IMR-90 (cell line): ENCODE measurements at regions not wholly inside any gene's neighbourhood (a gene's known extent, or its start where the extent isn't known, plus 50 kb on each side); places are given as distances from the start of the nearest gene placed in this dataset.

ENCODE experiments used
- ATAC-seq: fragments of 200-7000 bp; cut with Tn5 transposase; 2 replicates; pipeline ENCODE4 v1.9.1; 2020; ENCODE audit warnings: low read depth, mild to moderate bottlenecking, moderate library complexity
- BruUV-seq: library from RNA; stranded (reverse); fragments of 400-500 nt; replicated peaks from 2 replicates; lab custom pipeline; 2021; lab: Mats Ljungman, UMichigan
- CTCF ChIA-PET: fragments of 300-600 bp; formaldehyde crosslinking; extraction: SDS; loops from one replicate; lab custom pipeline; 2021; ENCODE audit warnings: antibody characterized with exemption; lab: Yijun Ruan, JAX
- POLR2A ChIA-PET: fragments of 300-600 bp; sonication (Branson Sonifier 250); formaldehyde crosslinking; loops from one replicate; lab custom pipeline; 2022; ENCODE audit warnings: antibody characterized with exemption; ENCODE audit not compliant: unreplicated experiment; lab: Charles Lee
- DNase-seq: peaks from one replicate; pipeline ENCODE4 v3.0.0; 2013
- H2AFZ ChIP-seq: replicated peaks from 2 replicates; pipeline ENCODE3; 2013; ENCODE audit warnings: low read length, mild to moderate bottlenecking; ENCODE audit not compliant: poor library complexity
- H2AK5ac ChIP-seq: 2 replicates; pipeline ENCODE4 v1.6.1; 2013; ENCODE audit warnings: low read depth, low read length, inconsistent platforms
- H2AK9ac ChIP-seq: replicated peaks from 2 replicates; pipeline ENCODE3; 2013; ENCODE audit warnings: mild to moderate bottlenecking, low read depth, low read length, moderate library complexity; ENCODE audit not compliant: poor library complexity
- H2BK120ac ChIP-seq: 2 replicates; pipeline ENCODE4 v1.6.1; 2013; ENCODE audit warnings: low read depth, low read length, inconsistent platforms
- H2BK15ac ChIP-seq: 3 replicates; pipeline ENCODE4 v1.6.1; 2013; ENCODE audit warnings: low read depth, low read length, inconsistent platforms
- H2BK20ac ChIP-seq: 2 replicates; pipeline ENCODE4 v1.6.1; 2013; ENCODE audit warnings: low read depth, mild to moderate bottlenecking, inconsistent platforms, low read length, moderate library complexity
- H2BK5ac ChIP-seq: 2 replicates; pipeline ENCODE4 v1.6.1; 2013; ENCODE audit warnings: mild to moderate bottlenecking, low read depth, low read length, inconsistent platforms; ENCODE audit not compliant: poor library complexity, severe bottlenecking
- H3K14ac ChIP-seq: replicated peaks from 2 replicates; pipeline ENCODE4 v1.6.1; 2013; ENCODE audit warnings: low read depth, low read length, inconsistent platforms
- H3K18ac ChIP-seq: 2 replicates; pipeline ENCODE4 v1.6.1; 2013; ENCODE audit warnings: low read depth, low read length, control low read depth
- H3K23ac ChIP-seq: 2 replicates; pipeline ENCODE4 v1.6.1; 2013; ENCODE audit warnings: low read depth, low read length, inconsistent platforms
- H3K27ac ChIP-seq: 2 replicates; pipeline ENCODE4 v1.5.1; 2013; ENCODE audit warnings: mild to moderate bottlenecking, control low read depth, low read length; ENCODE audit not compliant: insufficient read depth
- H3K27me3 ChIP-seq: 2 replicates; pipeline ENCODE4 v1.6.1; 2013; ENCODE audit warnings: low read length; ENCODE audit not compliant: control insufficient read depth, insufficient read depth
- H3K36me3 ChIP-seq: 2 replicates; pipeline ENCODE4 v1.6.1; 2013; ENCODE audit warnings: low read length, mixed read lengths; ENCODE audit not compliant: control insufficient read depth, insufficient read depth
- H3K4ac ChIP-seq: 2 replicates; pipeline ENCODE4 v1.6.1; 2013; ENCODE audit warnings: low read depth, low read length, inconsistent platforms
- H3K4me1 ChIP-seq: 2 replicates; pipeline ENCODE4 v1.6.1; 2013; ENCODE audit warnings: low read length, mixed read lengths; ENCODE audit not compliant: control insufficient read depth, insufficient read depth
- H3K4me2 ChIP-seq: 2 replicates; pipeline ENCODE4 v1.6.1; 2013; ENCODE audit warnings: low read depth, mild to moderate bottlenecking, control low read depth, low read length, moderate library complexity
- H3K4me3 ChIP-seq: 2 replicates; pipeline ENCODE4 v1.5.1; 2013; ENCODE audit warnings: low read depth, mild to moderate bottlenecking, control low read depth, low read length, moderate library complexity; ENCODE audit not compliant: insufficient read depth
- H3K56ac ChIP-seq: 2 replicates; pipeline ENCODE4 v1.6.1; 2013; ENCODE audit warnings: low read length, inconsistent platforms; ENCODE audit not compliant: insufficient read depth; ENCODE audit errors: extremely low read depth
- H3K79me1 ChIP-seq, 2 experiments: 2 replicates each; pipeline ENCODE4 v1.6.1; 2013; ENCODE audit warnings: low read length in 2 of 2, inconsistent platforms in 1 of 2, low read depth in 1 of 2
- H3K9ac ChIP-seq: 2 replicates; pipeline ENCODE4 v1.6.1; 2013; ENCODE audit warnings: low read depth, low read length, control low read depth
- H3K9me1 ChIP-seq: 2 replicates; pipeline ENCODE4 v1.6.1; 2013; ENCODE audit warnings: low read length, inconsistent platforms; ENCODE audit not compliant: insufficient read depth
- H3K9me3 ChIP-seq: 2 replicates; pipeline ENCODE4 v1.6.1; 2013; ENCODE audit warnings: low read length; ENCODE audit not compliant: control insufficient read depth, insufficient read depth
- H4K20me1 ChIP-seq: 2 replicates; pipeline ENCODE4 v1.6.1; 2013; ENCODE audit warnings: low read length, inconsistent platforms; ENCODE audit not compliant: insufficient read depth
- H4K5ac ChIP-seq: 2 replicates; pipeline ENCODE4 v1.6.1; 2013; ENCODE audit warnings: mild to moderate bottlenecking, low read depth, low read length, control low read depth
- H4K8ac ChIP-seq, 2 experiments: 2 replicates each; pipeline ENCODE4 v1.6.1; 2013; ENCODE audit warnings: low read depth in 2 of 2, low read length in 2 of 2, control low read depth in 1 of 2, inconsistent platforms in 1 of 2
- H4K91ac ChIP-seq: 2 replicates; pipeline ENCODE4 v1.6.1; 2013; ENCODE audit warnings: low read depth, low read length, inconsistent platforms; ENCODE audit not compliant: insufficient read depth
- BHLHE40 ChIP-seq: fragments of 150-350 bp; IDR thresholded peaks from 2 replicates; pipeline ENCODE4 v1.6.1; 2016; ENCODE audit warnings: mild to moderate bottlenecking, low read depth, low read length
- MAZ ChIP-seq: IDR thresholded peaks from 2 replicates; pipeline ENCODE4 v1.6.1; 2012; ENCODE audit warnings: low read depth, mild to moderate bottlenecking, low read length, improper control_type of control experiment, moderate library complexity, borderline replicate concordance
- NFE2L2 ChIP-seq: fragments of 150-350 bp; IDR thresholded peaks from 2 replicates; pipeline ENCODE4 v1.6.1; 2016; ENCODE audit warnings: low read depth, mild to moderate bottlenecking, low read length
- SMC3 ChIP-seq: fragments of 150-350 bp; IDR thresholded peaks from 2 replicates; pipeline ENCODE4 v1.6.1; 2016; ENCODE audit warnings: low read depth, mild to moderate bottlenecking, antibody characterized with exemption, low read length, moderate library complexity
- USF2 ChIP-seq: fragments of 150-350 bp; IDR thresholded peaks from 2 replicates; pipeline ENCODE4 v1.6.1; 2017; ENCODE audit warnings: mild to moderate bottlenecking, antibody characterized with exemption, low read length, low read depth
- WGBS, 2 experiments: methylation state at CpG; one replicate each; pipeline versions ENCODE4 v1.1.5 to v1.1.7; 2013; ENCODE audit warnings: missing lambda C conversion rate in 2 of 2; ENCODE audit not compliant: insufficient read length in 1 of 2; ENCODE audit errors: extremely low coverage in 2 of 2; 5-methylcytosine and 5-hydroxymethylcytosine counted together
- dilution Hi-C: fragments of 300-500 bp; cut with HindIII; formaldehyde crosslinking; loops from one replicate; pipeline ENCODE4 v1.14.3; 2018; ENCODE audit warnings: low sequenced_read_pairs; ENCODE audit not compliant: unreplicated experiment
- in situ Hi-C: fragments of 300-500 bp; cut with MboI; formaldehyde crosslinking; loops from 3 replicates; pipeline ENCODE4 v1.14.3; 2019; ENCODE audit warnings: low sequenced_read_pairs, inconsistent platforms, mixed read lengths
- intact Hi-C: fragments of 100-400 bp; cut with micrococcal nuclease; formaldehyde crosslinking; loops from 2 replicates; pipeline ENCODE4 v1.10.0; 2022
- TF ChIP-seq, protein P1 (sequence below): conservative IDR thresholded peaks from 2 replicates; pipeline ENCODE4 v1.5.1; 2012; ENCODE audit warnings: mild to moderate bottlenecking, low read depth, low read length, improper control_type of control experiment

- ATAC-seq = no peak
- intact Hi-C loops = loop anchor here (10.0 kb wide), 1 partner anchor 45 kb away; no protein-coding TSS in a partner anchor
Observed at GRCh38 chr16:11429823-11430222, 84.6 kb downstream of the RMI2 start.

More at GRCh38 chr16:11429823-11430222, 84.6 kb downstream of the RMI2 start:
- H3K4me1 ChIP-seq = no peaks in the 10 kb centered on the region
- H4K91ac ChIP-seq = no peak overlapping the region
- H3K9ac ChIP-seq = no peak overlapping the region
- H2BK20ac ChIP-seq = no peak overlapping the region
- no peak overlapping the region for H2BK120ac ChIP-seq
- peaks cover 10% of the 10 kb centered on the region for H3K9me3 ChIP-seq
- H3K4me3 ChIP-seq = no peak overlapping the region
- no peak overlapping the region for H2AK9ac ChIP-seq
- H2AK5ac ChIP-seq = no peak overlapping the region
- ChIA-PET POLR2A (no interaction called here), CTCF (no interaction called here)
- H3K56ac ChIP-seq = no peak overlapping the region
- H3K18ac ChIP-seq = no peak overlapping the region
- H3K4me2 ChIP-seq = no peak overlapping the region
- H3K4ac ChIP-seq = no peak overlapping the region
- no peaks in the 10 kb centered on the region for H3K36me3 ChIP-seq
- BruUV-seq = no TSS peak
- H3K27ac ChIP-seq = no peak overlapping the region
- dilution Hi-C loops = no loop called here
- no peaks in the 10 kb centered on the region for H3K9me1 ChIP-seq
- TF ChIP-seq SMC3 (no peak), BHLHE40 (no peak), MAZ (no peak), USF2 (no peak), NFE2L2 (no peak)
- TF ChIP-seq, protein P1, sequence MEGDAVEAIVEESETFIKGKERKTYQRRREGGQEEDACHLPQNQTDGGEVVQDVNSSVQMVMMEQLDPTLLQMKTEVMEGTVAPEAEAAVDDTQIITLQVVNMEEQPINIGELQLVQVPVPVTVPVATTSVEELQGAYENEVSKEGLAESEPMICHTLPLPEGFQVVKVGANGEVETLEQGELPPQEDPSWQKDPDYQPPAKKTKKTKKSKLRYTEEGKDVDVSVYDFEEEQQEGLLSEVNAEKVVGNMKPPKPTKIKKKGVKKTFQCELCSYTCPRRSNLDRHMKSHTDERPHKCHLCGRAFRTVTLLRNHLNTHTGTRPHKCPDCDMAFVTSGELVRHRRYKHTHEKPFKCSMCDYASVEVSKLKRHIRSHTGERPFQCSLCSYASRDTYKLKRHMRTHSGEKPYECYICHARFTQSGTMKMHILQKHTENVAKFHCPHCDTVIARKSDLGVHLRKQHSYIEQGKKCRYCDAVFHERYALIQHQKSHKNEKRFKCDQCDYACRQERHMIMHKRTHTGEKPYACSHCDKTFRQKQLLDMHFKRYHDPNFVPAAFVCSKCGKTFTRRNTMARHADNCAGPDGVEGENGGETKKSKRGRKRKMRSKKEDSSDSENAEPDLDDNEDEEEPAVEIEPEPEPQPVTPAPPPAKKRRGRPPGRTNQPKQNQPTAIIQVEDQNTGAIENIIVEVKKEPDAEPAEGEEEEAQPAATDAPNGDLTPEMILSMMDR = no peak
- H3K23ac ChIP-seq = no peak overlapping the region
- in situ Hi-C loops = no loop called here
- no peak overlapping the region for H4K5ac ChIP-seq
- H4K20me1 ChIP-seq = no peaks in the 10 kb centered on the region
- DNase-seq = no peak
- no peak overlapping the region for H2AFZ ChIP-seq
- H3K27me3 ChIP-seq = peaks cover 20% of the 10 kb centered on the region
- WGBS, 2 experiments = 88% methylated on average over 4 of the region's 6 CpGs; no CpG with 5 or more reads in 1 of the 2 experiments
- no peak overlapping the region for H2BK15ac ChIP-seq
- H3K14ac ChIP-seq = no peak overlapping the region
- no peaks in the 10 kb centered on the region for H3K79me1 ChIP-seq
- no peak overlapping the region for H2BK5ac ChIP-seq
- H4K8ac ChIP-seq = no peak overlapping the region
